Stimulated activated naive CD8-positive, alpha-beta T cell treated with anti-CD3 and anti-CD28 coated beads, Interleukin-15, amount 100 ng/mL, for 72 hours (primary cell): ENCODE measurements at regions not wholly inside any gene's neighbourhood (a gene's known extent, or its start where the extent isn't known, plus 50 kb on each side); places are given as distances from the start of the nearest gene placed in this dataset.

Experiments used
- ATAC-seq: fragments of 150-1000 bp; cut with Tn5 transposase; 2 replicates; pipeline ENCODE4 v1.10.0; 2021; ENCODE audit warnings: mild to moderate bottlenecking, moderate library complexity
- DNase-seq, 2 donors: peaks; one replicate each; pipeline ENCODE4 v3.0.0; 2021 to 2022
- H3K27ac Mint-ChIP-seq, 2 donors: one replicate each; pipeline ENCODE4 v1.8.0; 2022; ENCODE audit warnings: mild to moderate bottlenecking in 2 of 2, mixed read lengths in 2 of 2, moderate library complexity in 2 of 2
- H3K27me3 Mint-ChIP-seq: one replicate; pipeline ENCODE4 v1.8.0; 2022; ENCODE audit warnings: mixed read lengths
- H3K4me1 Mint-ChIP-seq: one replicate; pipeline ENCODE4 v1.8.0; 2022; ENCODE audit warnings: mild to moderate bottlenecking, mixed read lengths
- H3K4me3 Mint-ChIP-seq, 2 donors: one replicate each; pipeline ENCODE4 v1.8.0; 2022; ENCODE audit warnings: mild to moderate bottlenecking in 2 of 2, mixed read lengths in 2 of 2, moderate library complexity in 1 of 2
- H3K9me3 Mint-ChIP-seq, 2 donors: one replicate each; pipeline ENCODE4 v1.8.0; 2022; ENCODE audit warnings: mixed read lengths in 2 of 2

GRCh38 chr4:147076179-147076578, 130.5 kb upstream of the TTC29 start:
- ATAC-seq (no peak), DNase-seq (no peak)
- H3K27ac Mint-ChIP-seq, result no peak overlapping the region

GRCh38 chr4:147076728-147077127, 131.1 kb upstream of the TTC29 start:
- H3K27me3 Mint-ChIP-seq, result peaks cover 16% of the 10 kb centered on the region
- no peaks in the 10 kb centered on the region for H3K4me1 Mint-ChIP-seq
- DNase-seq (no peak), ATAC-seq (no peak)
- peaks cover 6 to 11% of the 10 kb centered on the region in 2 donors for H3K9me3 Mint-ChIP-seq
- no peak overlapping the region for H3K27ac Mint-ChIP-seq
- no peak overlapping the region for H3K4me3 Mint-ChIP-seq

More at GRCh38 chr4:147076179-147076578, 130.5 kb upstream of the TTC29 start:
- H3K9me3 Mint-ChIP-seq, result peaks cover 6 to 11% of the 10 kb centered on the region in 2 donors
- no peak overlapping the region for H3K4me3 Mint-ChIP-seq
- H3K4me1 Mint-ChIP-seq, result no peaks in the 10 kb centered on the region
- H3K27me3 Mint-ChIP-seq, result peaks cover 16% of the 10 kb centered on the region

- DNase-seq (no peak), ATAC-seq (no peak)
- Mint-ChIP-seq H3K9me3 (peaks cover 0 to 3% of the 10 kb centered on the region in 2 donors), H3K4me3 (no peak overlapping the region), H3K27me3 (peaks cover 12% of the 10 kb centered on the region), H3K27ac (no peak overlapping the region), H3K4me1 (no peaks in the 10 kb centered on the region)
These were observed 132.7 kb upstream of the TTC29 start for GRCh38 chr4:147078362-147078761.

GRCh38 chr4:147078875-147079658, 133.4 kb upstream of the TTC29 start:
- Mint-ChIP-seq H3K9me3 (no peaks in the 10 kb centered on the region), H3K4me1 (no peaks in the 10 kb centered on the region), H3K4me3 (no peak overlapping the region), H3K27me3 (peaks cover 8% of the 10 kb centered on the region), H3K27ac (no peak overlapping the region)
- no peak for ATAC-seq
- DNase-seq, result no peak

- Mint-ChIP-seq H3K27me3 (peaks cover 16% of the 10 kb centered on the region), H3K9me3 (no peaks in the 10 kb centered on the region), H3K27ac (no peak overlapping the region), H3K4me1 (no peaks in the 10 kb centered on the region), H3K4me3 (no peak overlapping the region)
- no peak for ATAC-seq
- no peak for DNase-seq
These were observed 139.2 kb upstream of the TTC29 start for GRCh38 chr4:147084861-147085260.

- H3K4me1 Mint-ChIP-seq, result no peaks in the 10 kb centered on the region
- no peak overlapping the region for H3K4me3 Mint-ChIP-seq
- H3K27ac Mint-ChIP-seq, result no peak overlapping the region
- no peak for DNase-seq
- H3K9me3 Mint-ChIP-seq, result no peaks in the 10 kb centered on the region
- ATAC-seq, result no peak
- peaks cover 18% of the 10 kb centered on the region for H3K27me3 Mint-ChIP-seq
These were observed 140.1 kb upstream of the TTC29 start for GRCh38 chr4:147085781-147086180.

- DNase-seq (no peak), ATAC-seq (no peak)
- H3K27me3 Mint-ChIP-seq, result peaks cover 19% of the 10 kb centered on the region
- no peaks in the 10 kb centered on the region for H3K4me1 Mint-ChIP-seq
- H3K9me3 Mint-ChIP-seq, result no peaks in the 10 kb centered on the region
- no peak overlapping the region for H3K27ac Mint-ChIP-seq
- H3K4me3 Mint-ChIP-seq, result no peak overlapping the region
These were observed 142.5 kb upstream of the TTC29 start for GRCh38 chr4:147088146-147088545.

- H3K4me1 Mint-ChIP-seq, result no peaks in the 10 kb centered on the region
- peaks cover 19% of the 10 kb centered on the region for H3K27me3 Mint-ChIP-seq
- no peak overlapping the region for H3K27ac Mint-ChIP-seq
- H3K9me3 Mint-ChIP-seq, result no peaks in the 10 kb centered on the region
- DNase-seq (no peak), ATAC-seq (peak; percentile 26)
- H3K4me3 Mint-ChIP-seq, result no peak overlapping the region
These were observed 144.8 kb upstream of the TTC29 start for GRCh38 chr4:147090486-147090885.

GRCh38 chr4:147093206-147093605, 147.5 kb upstream of the TTC29 start:
- no peaks in the 10 kb centered on the region for H3K9me3 Mint-ChIP-seq
- DNase-seq, result no peak

GRCh38 chr4:147094238-147094637, 148.6 kb upstream of the TTC29 start:
- H3K4me1 Mint-ChIP-seq, result no peaks in the 10 kb centered on the region

More at GRCh38 chr4:147093206-147093605, 147.5 kb upstream of the TTC29 start:
- no peaks in the 10 kb centered on the region for H3K4me1 Mint-ChIP-seq
- H3K27ac Mint-ChIP-seq, result no peak overlapping the region
- no peak overlapping the region for H3K4me3 Mint-ChIP-seq
- peaks cover 19% of the 10 kb centered on the region for H3K27me3 Mint-ChIP-seq
- ATAC-seq, result no peak

GRCh38 chr4:147096667-147097604, 151.3 kb upstream of the TTC29 start:
- no peak for DNase-seq
- no peaks in the 10 kb centered on the region for H3K9me3 Mint-ChIP-seq
- H3K27ac Mint-ChIP-seq, result no peak overlapping the region
- peaks cover 8% of the 10 kb centered on the region for H3K27me3 Mint-ChIP-seq
- no peaks in the 10 kb centered on the region for H3K4me1 Mint-ChIP-seq
- no peak overlapping the region for H3K4me3 Mint-ChIP-seq
- no peak for ATAC-seq

More at GRCh38 chr4:147094238-147094637, 148.6 kb upstream of the TTC29 start:
- no peaks in the 10 kb centered on the region for H3K9me3 Mint-ChIP-seq
- H3K27ac Mint-ChIP-seq, result no peak overlapping the region
- ATAC-seq (no peak), DNase-seq (no peak)
- H3K4me3 Mint-ChIP-seq, result no peak overlapping the region
- H3K27me3 Mint-ChIP-seq, result peaks cover 19% of the 10 kb centered on the region

GRCh38 chr4:147101678-147102077, 156.0 kb upstream of the TTC29 start:
- H3K9me3 Mint-ChIP-seq, result no peaks in the 10 kb centered on the region
- ATAC-seq (no peak), DNase-seq (no peak)
- no peak overlapping the region for H3K27ac Mint-ChIP-seq
- no peaks in the 10 kb centered on the region for H3K4me1 Mint-ChIP-seq
- peaks cover 23% of the 10 kb centered on the region for H3K27me3 Mint-ChIP-seq
- H3K4me3 Mint-ChIP-seq, result no peak overlapping the region

GRCh38 chr4:147102596-147102995, 156.9 kb upstream of the TTC29 start:
- H3K4me1 Mint-ChIP-seq, result no peaks in the 10 kb centered on the region
- no peak for DNase-seq

GRCh38 chr4:147103403-147103946, 157.8 kb upstream of the TTC29 start:
- no peak for ATAC-seq
- peaks cover 15% of the 10 kb centered on the region for H3K27me3 Mint-ChIP-seq
- H3K27ac Mint-ChIP-seq, result no peak overlapping the region
- H3K4me1 Mint-ChIP-seq, result no peaks in the 10 kb centered on the region
- H3K9me3 Mint-ChIP-seq, result no peaks in the 10 kb centered on the region
- no peak for DNase-seq
- H3K4me3 Mint-ChIP-seq, result no peak overlapping the region

More at GRCh38 chr4:147102596-147102995, 156.9 kb upstream of the TTC29 start:
- H3K27me3 Mint-ChIP-seq, result peaks cover 16% of the 10 kb centered on the region
- ATAC-seq, result no peak
- H3K27ac Mint-ChIP-seq, result no peak overlapping the region
- no peaks in the 10 kb centered on the region for H3K9me3 Mint-ChIP-seq
- H3K4me3 Mint-ChIP-seq, result no peak overlapping the region

- no peak for ATAC-seq
- Mint-ChIP-seq H3K27ac (no peak overlapping the region), H3K4me3 (no peak overlapping the region)
These were observed 159.1 kb upstream of the TTC29 start for GRCh38 chr4:147104768-147105167.

More at GRCh38 chr4:147104768-147105167, 159.1 kb upstream of the TTC29 start:
- Mint-ChIP-seq H3K4me1 (no peaks in the 10 kb centered on the region), H3K27me3 (peaks cover 15% of the 10 kb centered on the region), H3K9me3 (no peaks in the 10 kb centered on the region)
- DNase-seq, result no peak
